GM20000 (cell line): ENCODE measurements at regions not wholly inside any gene's neighbourhood (a gene's known extent, or its start where the extent isn't known, plus 50 kb on each side); places are given as distances from the start of the nearest gene placed in this dataset.
A peak's percentile ranks its signal among the peaks of the same experiment; 100 is the strongest.

Experiments used
- DNase-seq: peaks from one replicate; pipeline ENCODE4 v3.0.0; 2012; ENCODE audit warnings: low spot score
- TF ChIP-seq, protein P1 (sequence below): IDR thresholded peaks from 2 replicates; pipeline ENCODE4 v1.5.1; 2012; ENCODE audit warnings: mild to moderate bottlenecking, control low read depth; ENCODE audit errors: extremely low read depth, missing control alignments

GRCh38 chr9:117488659-117489058, 73.8 kb upstream of the ASTN2 start:
- TF ChIP-seq, protein P1, sequence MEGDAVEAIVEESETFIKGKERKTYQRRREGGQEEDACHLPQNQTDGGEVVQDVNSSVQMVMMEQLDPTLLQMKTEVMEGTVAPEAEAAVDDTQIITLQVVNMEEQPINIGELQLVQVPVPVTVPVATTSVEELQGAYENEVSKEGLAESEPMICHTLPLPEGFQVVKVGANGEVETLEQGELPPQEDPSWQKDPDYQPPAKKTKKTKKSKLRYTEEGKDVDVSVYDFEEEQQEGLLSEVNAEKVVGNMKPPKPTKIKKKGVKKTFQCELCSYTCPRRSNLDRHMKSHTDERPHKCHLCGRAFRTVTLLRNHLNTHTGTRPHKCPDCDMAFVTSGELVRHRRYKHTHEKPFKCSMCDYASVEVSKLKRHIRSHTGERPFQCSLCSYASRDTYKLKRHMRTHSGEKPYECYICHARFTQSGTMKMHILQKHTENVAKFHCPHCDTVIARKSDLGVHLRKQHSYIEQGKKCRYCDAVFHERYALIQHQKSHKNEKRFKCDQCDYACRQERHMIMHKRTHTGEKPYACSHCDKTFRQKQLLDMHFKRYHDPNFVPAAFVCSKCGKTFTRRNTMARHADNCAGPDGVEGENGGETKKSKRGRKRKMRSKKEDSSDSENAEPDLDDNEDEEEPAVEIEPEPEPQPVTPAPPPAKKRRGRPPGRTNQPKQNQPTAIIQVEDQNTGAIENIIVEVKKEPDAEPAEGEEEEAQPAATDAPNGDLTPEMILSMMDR, result no peak
- no peak for DNase-seq

DNA sequence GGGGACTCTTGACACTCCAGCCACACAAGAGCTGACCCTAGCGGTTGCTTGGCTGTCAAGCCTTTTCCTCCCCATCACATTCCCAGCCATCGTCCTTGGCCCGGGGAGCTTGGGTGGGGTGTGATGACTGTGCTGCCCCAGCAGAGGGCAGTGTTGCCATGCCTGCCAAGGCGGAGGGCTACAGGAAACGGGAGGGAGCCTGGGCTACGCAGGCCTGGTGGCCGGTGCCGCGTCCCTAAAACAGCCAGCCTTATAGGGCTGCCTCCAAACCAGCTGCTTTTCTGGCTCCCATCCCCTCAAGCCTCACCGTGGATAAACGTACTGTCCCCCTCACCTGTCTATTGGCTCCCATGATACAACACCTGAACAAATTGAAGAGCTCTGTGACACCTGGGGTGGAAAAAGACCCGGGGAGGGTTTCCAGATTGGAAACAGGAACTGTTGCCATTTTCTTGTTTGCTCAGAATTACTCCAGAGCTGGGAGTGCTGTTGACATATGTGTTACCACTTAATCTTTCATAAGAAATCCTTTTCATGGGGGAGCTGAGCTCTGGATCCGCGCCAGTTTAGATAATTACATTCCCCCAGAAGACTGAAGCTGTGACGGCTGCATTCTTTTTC, 72.8 kb upstream of the ASTN2 start:
- peak; percentile 69 for DNase-seq
- TF ChIP-seq, protein P1, result peak; percentile 97

DNA sequence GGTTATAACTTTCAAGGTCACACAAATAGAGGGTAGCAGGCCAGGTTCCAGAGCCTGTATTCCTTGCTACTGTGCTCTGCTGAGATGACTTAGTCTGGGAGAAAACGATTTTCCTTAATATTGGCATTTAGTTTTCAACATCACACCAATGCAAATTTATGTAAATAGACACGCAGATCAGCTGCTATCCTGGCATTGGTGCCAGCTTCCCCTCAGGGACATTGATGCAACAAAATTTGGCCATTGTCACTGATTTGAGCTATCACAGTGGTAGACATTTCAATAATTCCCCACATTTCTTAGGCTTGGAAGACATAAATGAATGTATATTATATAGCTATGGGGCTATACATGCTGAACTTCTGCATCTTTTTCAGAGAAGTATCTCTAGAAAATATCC, 71.6 kb upstream of the ASTN2 start:
- TF ChIP-seq, protein P1, result no peak
- DNase-seq, result no peak

DNA sequence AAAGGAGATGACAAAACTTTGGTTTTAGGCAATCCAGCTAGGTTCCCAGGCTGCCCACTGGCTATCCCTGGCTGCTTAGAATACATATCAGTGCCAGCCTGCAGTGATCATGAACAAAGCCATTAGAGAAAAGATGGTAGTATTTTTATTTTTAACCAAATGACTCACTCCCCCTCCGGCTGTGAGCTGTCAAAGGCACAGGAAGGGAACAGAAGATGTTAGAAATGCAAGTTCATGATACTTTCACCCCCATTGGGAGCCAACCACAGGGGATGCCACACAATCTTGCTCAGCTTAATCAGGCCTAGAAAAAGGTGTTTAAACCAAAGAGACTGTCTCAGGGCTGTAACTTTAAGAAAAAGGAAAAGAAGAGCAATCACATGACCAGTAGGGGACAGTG, 70.3 kb upstream of the ASTN2 start:
- DNase-seq, result no peak
- TF ChIP-seq, protein P1, result no peak

- TF ChIP-seq, protein P1, result no peak
- no peak for DNase-seq
Observed at GRCh38 chr9:117480729-117481128, 65.9 kb upstream of the ASTN2 start.

DNA sequence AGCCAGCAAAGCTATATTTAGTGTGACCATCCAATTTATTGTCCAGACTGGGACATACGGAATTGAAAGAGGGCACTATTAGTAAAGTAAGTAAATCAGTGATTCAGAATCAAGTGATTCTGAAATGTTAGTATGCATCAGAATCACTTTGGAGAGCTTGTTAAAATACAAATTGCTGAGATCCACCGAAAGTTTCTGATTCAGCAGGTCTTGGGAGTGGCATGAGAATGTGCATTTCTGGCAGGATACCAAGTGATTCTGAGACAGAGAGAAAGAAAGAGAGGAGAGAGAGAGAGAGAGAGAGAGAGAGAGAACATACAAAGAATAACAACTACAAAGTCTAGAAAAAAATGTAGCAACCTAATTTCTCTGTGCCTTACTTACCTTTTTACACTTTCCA, 65.4 kb upstream of the ASTN2 start:
- TF ChIP-seq, protein P1, result no peak

DNA sequence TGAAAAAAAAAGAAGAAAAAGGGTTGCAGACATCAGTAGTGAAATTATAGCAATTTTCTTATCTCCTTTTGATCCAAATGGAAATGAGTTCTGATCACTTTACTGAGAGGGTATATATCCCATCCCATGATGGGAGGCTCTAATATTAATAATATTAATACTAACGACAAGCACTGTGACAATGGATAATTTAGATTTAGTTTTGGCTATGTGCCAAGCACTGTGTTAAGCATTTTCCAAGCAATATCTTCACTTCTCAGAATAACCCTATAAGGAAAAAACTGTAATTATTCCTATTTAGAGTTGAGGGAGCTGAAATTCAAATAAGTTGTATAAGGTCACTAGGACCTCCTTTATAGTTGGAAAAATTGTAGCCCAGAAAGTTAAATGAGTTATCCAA, 58.4 kb upstream of the ASTN2 start:
- TF ChIP-seq, protein P1, result no peak
- no peak for DNase-seq

More for the DNA sequence above, 65.4 kb upstream of the ASTN2 start:
- DNase-seq, result no peak
